NCI-H510A treated with DMSO at 0.1 percent for 48 hours (cell line): ENCODE measurements at regions not wholly inside any gene's neighbourhood (a gene's known extent, or its start where the extent isn't known, plus 50 kb on each side); places are given as distances from the start of the nearest gene placed in this dataset.

Experiments used
- DNase-seq: peaks from one replicate; lab custom pipeline; 2025; lab: John Stamatoyannopoulos, UW

GRCh38 chrX:98371994-98372393 lies 1488.3 kb downstream of the RPA4 start:
- DNase-seq, result no peak

- DNase-seq, result no peak
Observed at GRCh38 chrX:98379134-98379533, 1495.4 kb downstream of the RPA4 start.

GRCh38 chrX:98380106-98380505 lies 1496.4 kb downstream of the RPA4 start:
- DNase-seq, result no peak

- DNase-seq, result no peak
Observed at GRCh38 chrX:98380556-98380955, 1496.8 kb downstream of the RPA4 start.

GRCh38 chrX:98398542-98398941 lies 1514.8 kb downstream of the RPA4 start:
- no peak for DNase-seq

- DNase-seq, result no peak
Observed at GRCh38 chrX:98405376-98405775, 1521.7 kb downstream of the RPA4 start.

- DNase-seq, result no peak
Observed at GRCh38 chrX:98407584-98407983, 1523.9 kb downstream of the RPA4 start.

GRCh38 chrX:98409867-98410266 lies 1526.2 kb downstream of the RPA4 start:
- no peak for DNase-seq

GRCh38 chrX:98412058-98412457 lies 1528.3 kb downstream of the RPA4 start:
- no peak for DNase-seq

- no peak for DNase-seq
Observed at GRCh38 chrX:98422536-98422935, 1538.8 kb downstream of the RPA4 start.

- no peak for DNase-seq
Observed at GRCh38 chrX:98432413-98432812, 1548.7 kb downstream of the RPA4 start.

GRCh38 chrX:98448524-98448923 lies 1564.8 kb downstream of the RPA4 start:
- no peak for DNase-seq

GRCh38 chrX:98452456-98452855 lies 1568.7 kb downstream of the RPA4 start:
- no peak for DNase-seq

GRCh38 chrX:98459669-98460068 lies 1576.0 kb downstream of the RPA4 start:
- no peak for DNase-seq

GRCh38 chrX:98480606-98481005 lies 1596.9 kb downstream of the RPA4 start:
- no peak for DNase-seq

- DNase-seq, result no peak
Observed at GRCh38 chrX:98481636-98482035, 1597.9 kb downstream of the RPA4 start.

- no peak for DNase-seq
Observed at GRCh38 chrX:98490670-98491069, 1607.0 kb downstream of the RPA4 start.

GRCh38 chrX:98501426-98501825 lies 1617.7 kb downstream of the RPA4 start:
- DNase-seq, result no peak

- no peak for DNase-seq
Observed at GRCh38 chrX:98506907-98507306, 1623.2 kb downstream of the RPA4 start.

- DNase-seq, result no peak
Observed at GRCh38 chrX:98514032-98514431, 1630.3 kb downstream of the RPA4 start.

GRCh38 chrX:98516120-98516519 lies 1632.4 kb downstream of the RPA4 start:
- no peak for DNase-seq

GRCh38 chrX:98523026-98523425 lies 1639.3 kb downstream of the RPA4 start:
- DNase-seq, result no peak

- DNase-seq, result no peak
Observed at GRCh38 chrX:98523521-98523920, 1639.8 kb downstream of the RPA4 start.

GRCh38 chrX:98548519-98548918 lies 1664.8 kb downstream of the RPA4 start:
- no peak for DNase-seq

GRCh38 chrX:98568795-98569194 lies 1685.1 kb downstream of the RPA4 start:
- no peak for DNase-seq
